Stomach (tissue), 4 donors: ENCODE measurements at regions not wholly inside any gene's neighbourhood (a gene's known extent, or its start where the extent isn't known, plus 50 kb on each side); places are given as distances from the start of the nearest gene placed in this dataset.

Experiments
- CTCF ChIP-seq, 7 experiments: fragments of 450-650 bp in 4 of 7; fragments of 200-600 bp in 3 of 7; sonication (generic) in 3 of 7; IDR thresholded peaks; one replicate each; pipeline ENCODE4 v1.5.1; 2016 to 2019; ENCODE audit warnings: antibody characterized with exemption in 7 of 7, control low read depth in 2 of 7, mild to moderate bottlenecking in 1 of 7
- POLR2A ChIP-seq, 4 donors: fragments of 450-650 bp; IDR thresholded peaks; one replicate each; pipeline ENCODE4 v1.6.1; 2016; ENCODE audit warnings: antibody characterized with exemption in 4 of 4, control low read depth in 2 of 4, mild to moderate bottlenecking in 1 of 4, moderate library complexity in 1 of 4

- TF ChIP-seq POLR2A (IDR thresholded peaks at IDR 0.05) (no peak), CTCF (IDR thresholded peaks at IDR 0.05) (no peak)
Observed at GRCh38 chr3:144121661-144122060, 150.0 kb downstream of the DIPK2A start.
